Right cardiac atrium (tissue), 5 donors: ENCODE measurements at regions not wholly inside any gene's neighbourhood (a gene's known extent, or its start where the extent isn't known, plus 50 kb on each side); places are given as distances from the start of the nearest gene placed in this dataset.

Experiments
- ATAC-seq, 2 donors: fragments of 200-7000 bp; cut with Tn5 transposase; one replicate each; pipeline versions ENCODE4 v1.8.0 to v1.9.1; 2020; ENCODE audit warnings: moderate library complexity in 2 of 2, mild to moderate bottlenecking in 1 of 2
- DNase-seq, 3 donors: peaks; one replicate each; pipeline ENCODE4 v3.0.0-alpha.2; 2020
- H3K27ac ChIP-seq: one replicate; pipeline ENCODE4 v1.5.1; 2013; ENCODE audit warnings: mild to moderate bottlenecking, low read length, control low read depth, moderate library complexity
- H3K27me3 ChIP-seq: one replicate; pipeline ENCODE4 v1.6.1; 2013; ENCODE audit not compliant: control insufficient read depth, insufficient read depth
- H3K4me1 ChIP-seq: one replicate; pipeline ENCODE4 v1.6.1; 2013; ENCODE audit warnings: low read length; ENCODE audit not compliant: control insufficient read depth, insufficient read depth
- H3K4me3 ChIP-seq: one replicate; pipeline ENCODE4 v1.5.1; 2013; ENCODE audit warnings: low read length, control low read depth
- H3K9me3 ChIP-seq: one replicate; pipeline ENCODE4 v1.6.1; 2013; ENCODE audit warnings: low read length; ENCODE audit not compliant: control insufficient read depth
- WGBS: extraction: QIAGEN DNeasy Blood & Tissue Kit; methylation state at CpG from one replicate; pipeline ENCODE4 v1.1.7; 2013; 5-methylcytosine and 5-hydroxymethylcytosine counted together
- intact Hi-C, 4 donors: fragments of 100-400 bp; cut with DNase I; formaldehyde crosslinking; loops; one replicate each; pipeline versions ENCODE4 v1.11.0 to v1.14.0; 2022 to 2023
- donor health status: healthy with polysubstance abuse.
- donor health status: DM: no; HTN: yes; CAD: no.
- donor health status: DM: no; HTN: no; CAD: no.
- donor health status: DM: no; HTN: yes; CAD: no; lungs with severe emphysema.
- donor health status: DM: yes; HTN: yes; CAD: no.

GRCh38 chr6:79864421-79864820 is 82.9 kb downstream of the ELOVL4 start:
- Histone ChIP-seq H3K4me1 (no peaks in the 10 kb centered on the region), H3K27ac (no peak overlapping the region), H3K27me3 (no peaks in the 10 kb centered on the region), H3K9me3 (no peaks in the 10 kb centered on the region), H3K4me3 (no peak overlapping the region)
- ATAC-seq = no peak
- WGBS = 34% methylated on average over 3 of the region's 3 CpGs
- no peak for DNase-seq
- intact Hi-C loops = no loop called here

GRCh38 chr6:79864001-79864400 is 83.4 kb downstream of the ELOVL4 start:
- no peak overlapping the region for H3K27ac ChIP-seq
- 52% methylated on average over 1 of the region's 1 CpG for WGBS
- H3K4me1 ChIP-seq = no peaks in the 10 kb centered on the region
- no peak overlapping the region for H3K4me3 ChIP-seq
- intact Hi-C loops = no loop called here
- no peak for ATAC-seq
- DNase-seq = no peak
- H3K27me3 ChIP-seq = no peaks in the 10 kb centered on the region
- no peaks in the 10 kb centered on the region for H3K9me3 ChIP-seq

GRCh38 chr6:79863566-79863965 is 83.8 kb downstream of the ELOVL4 start:
- H3K4me1 ChIP-seq = no peaks in the 10 kb centered on the region
- 72% methylated on average over 1 of the region's 1 CpG for WGBS
- H3K27me3 ChIP-seq = no peaks in the 10 kb centered on the region
- DNase-seq (no peak), ATAC-seq (no peak)
- no peaks in the 10 kb centered on the region for H3K9me3 ChIP-seq
- H3K27ac ChIP-seq = no peak overlapping the region
- H3K4me3 ChIP-seq = no peak overlapping the region
- intact Hi-C loops = no loop called here

GRCh38 chr6:79862711-79863110 is 84.6 kb downstream of the ELOVL4 start:
- Histone ChIP-seq H3K4me1 (no peaks in the 10 kb centered on the region), H3K27ac (no peak overlapping the region), H3K4me3 (no peak overlapping the region), H3K27me3 (no peaks in the 10 kb centered on the region), H3K9me3 (no peaks in the 10 kb centered on the region)
- intact Hi-C loops = no loop called here
- ATAC-seq (no peak), DNase-seq (no peak)
- 73% methylated on average over 1 of the region's 1 CpG for WGBS

GRCh38 chr6:79862126-79862525 is 85.2 kb downstream of the ELOVL4 start:
- DNase-seq (no peak), ATAC-seq (no peak)
- Histone ChIP-seq H3K4me3 (no peak overlapping the region), H3K4me1 (no peaks in the 10 kb centered on the region), H3K9me3 (no peaks in the 10 kb centered on the region), H3K27ac (no peak overlapping the region), H3K27me3 (no peaks in the 10 kb centered on the region)
- WGBS = 76% methylated on average over 3 of the region's 3 CpGs
- intact Hi-C loops = no loop called here

GRCh38 chr6:79861023-79861422 is 86.3 kb downstream of the ELOVL4 start:
- intact Hi-C loops = no loop called here
- 51% methylated on average over 7 of the region's 7 CpGs for WGBS
- Histone ChIP-seq H3K9me3 (no peaks in the 10 kb centered on the region), H3K27ac (no peak overlapping the region), H3K4me1 (no peaks in the 10 kb centered on the region), H3K4me3 (no peak overlapping the region), H3K27me3 (no peaks in the 10 kb centered on the region)
- no peak for ATAC-seq
- DNase-seq = no peak

- no peaks in the 10 kb centered on the region for H3K4me1 ChIP-seq
- H3K27ac ChIP-seq = no peak overlapping the region
- intact Hi-C loops = no loop called here
- no peak overlapping the region for H3K4me3 ChIP-seq
- no peaks in the 10 kb centered on the region for H3K27me3 ChIP-seq
- DNase-seq (no peak), ATAC-seq (no peak)
- H3K9me3 ChIP-seq = no peaks in the 10 kb centered on the region
- 95% methylated on average over 1 of the region's 1 CpG for WGBS
These were observed 99.9 kb downstream of the ELOVL4 start for GRCh38 chr6:79847426-79847825.

- H3K27ac ChIP-seq = no peak overlapping the region
- intact Hi-C loops = no loop called here
- DNase-seq = no peak
- no peaks in the 10 kb centered on the region for H3K27me3 ChIP-seq
- no peak for ATAC-seq
- no peak overlapping the region for H3K4me3 ChIP-seq
- WGBS = 84% methylated on average over 3 of the region's 3 CpGs
- H3K4me1 ChIP-seq = no peaks in the 10 kb centered on the region
- H3K9me3 ChIP-seq = no peaks in the 10 kb centered on the region
These were observed 104.8 kb downstream of the ELOVL4 start for GRCh38 chr6:79842376-79843040.

- DNase-seq = no peak
- 64% methylated on average over 4 of the region's 4 CpGs for WGBS
- Histone ChIP-seq H3K9me3 (no peaks in the 10 kb centered on the region), H3K27me3 (no peaks in the 10 kb centered on the region), H3K27ac (no peak overlapping the region), H3K4me1 (no peaks in the 10 kb centered on the region), H3K4me3 (no peak overlapping the region)
- intact Hi-C loops = no loop called here
- ATAC-seq = no peak
These were observed 105.6 kb downstream of the ELOVL4 start for GRCh38 chr6:79841577-79842375.

- Histone ChIP-seq H3K4me3 (no peak overlapping the region), H3K27me3 (no peaks in the 10 kb centered on the region), H3K27ac (no peak overlapping the region), H3K4me1 (no peaks in the 10 kb centered on the region), H3K9me3 (no peaks in the 10 kb centered on the region)
- DNase-seq = no peak
- no peak for ATAC-seq
- intact Hi-C loops = no loop called here
These were observed 108.5 kb downstream of the ELOVL4 start for GRCh38 chr6:79838851-79839250.

GRCh38 chr6:79833964-79834284 is 113.4 kb downstream of the ELOVL4 start:
- no peaks in the 10 kb centered on the region for H3K9me3 ChIP-seq
- H3K4me1 ChIP-seq = no peaks in the 10 kb centered on the region
- ATAC-seq (no peak), DNase-seq (no peak)
- no peak overlapping the region for H3K27ac ChIP-seq
- intact Hi-C loops = no loop called here
- H3K4me3 ChIP-seq = no peak overlapping the region
- H3K27me3 ChIP-seq = no peaks in the 10 kb centered on the region
- WGBS = 44% methylated on average over 3 of the region's 3 CpGs
